GM23338 (cell line): ENCODE measurements at regions not wholly inside any gene's neighbourhood (a gene's known extent, or its start where the extent isn't known, plus 50 kb on each side); places are given as distances from the start of the nearest gene placed in this dataset.

Source experiments
- ATAC-seq: fragments of 200-7000 bp; cut with Tn5 transposase; 3 replicates; pipeline ENCODE4 v1.9.1; 2020
- DNase-seq: peaks from one replicate; pipeline ENCODE4 v3.0.0-alpha.2; 2015; ENCODE audit warnings: low spot score
- H2AFZ ChIP-seq: fragments of 200-600 bp; sonication (generic); 2 replicates; pipeline ENCODE4 v1.8.0; 2016; ENCODE audit warnings: antibody characterized with exemption, mild to moderate bottlenecking, moderate library complexity
- H3F3A ChIP-seq: fragments of 200-600 bp; sonication (generic); replicated peaks from 2 replicates; pipeline ENCODE4 v1.8.0; 2017; ENCODE audit warnings: antibody characterized with exemption, mixed run types, low read depth
- H3K27ac ChIP-seq: fragments of 200-600 bp; sonication (generic); 2 replicates; pipeline ENCODE4 v1.6.1; 2016; ENCODE audit warnings: low read depth
- H3K27me3 ChIP-seq: fragments of 200-600 bp; sonication (generic); 2 replicates; pipeline ENCODE4 v1.8.0; 2016; ENCODE audit warnings: mild to moderate bottlenecking, mixed run types, moderate library complexity; ENCODE audit not compliant: insufficient read depth
- H3K36me3 ChIP-seq: fragments of 200-600 bp; sonication (generic); 2 replicates; pipeline ENCODE4 v1.8.0; 2016; ENCODE audit warnings: mild to moderate bottlenecking; ENCODE audit not compliant: insufficient read depth
- H3K4me1 ChIP-seq: fragments of 200-600 bp; sonication (generic); 2 replicates; pipeline ENCODE4 v1.8.0; 2016; ENCODE audit warnings: mild to moderate bottlenecking, moderate library complexity; ENCODE audit not compliant: insufficient read depth
- H3K4me2 ChIP-seq: fragments of 200-600 bp; sonication (generic); 2 replicates; pipeline ENCODE4 v1.7.1; 2017; ENCODE audit warnings: mixed run types
- H3K4me3 ChIP-seq: fragments of 200-600 bp; sonication (generic); 2 replicates; pipeline ENCODE4 v1.6.1; 2016; ENCODE audit warnings: mixed run types
- H3K79me2 ChIP-seq: fragments of 200-600 bp; sonication (generic); replicated peaks from 2 replicates; pipeline ENCODE4 v1.8.0; 2017; ENCODE audit warnings: mild to moderate bottlenecking; ENCODE audit not compliant: insufficient read depth
- H3K9me2 ChIP-seq: fragments of 200-600 bp; sonication (generic); 2 replicates; pipeline ENCODE4 v1.8.0; 2017; ENCODE audit not compliant: insufficient read depth
- H4K20me1 ChIP-seq: fragments of 200-600 bp; sonication (generic); replicated peaks from 2 replicates; pipeline ENCODE4 v1.8.0; 2017; ENCODE audit warnings: mild to moderate bottlenecking; ENCODE audit not compliant: insufficient read depth
- H3K27ac Mint-ChIP-seq: 2 replicates; pipeline ENCODE4 v1.8.0; 2020; ENCODE audit warnings: inconsistent platforms, mild to moderate bottlenecking, moderate library complexity, mixed read lengths
- H3K27me3 Mint-ChIP-seq: 3 replicates; pipeline ENCODE4 v1.8.0; 2022; ENCODE audit warnings: low read depth, mild to moderate bottlenecking, moderate library complexity, mixed read lengths, inconsistent platforms; ENCODE audit not compliant: insufficient read depth, poor library complexity
- H3K36me3 Mint-ChIP-seq: 3 replicates; pipeline ENCODE4 v1.8.0; 2021; ENCODE audit warnings: low read depth, mild to moderate bottlenecking, inconsistent platforms, moderate library complexity, mixed read lengths
- H3K4me1 Mint-ChIP-seq: 3 replicates; pipeline ENCODE4 v1.8.0; 2020; ENCODE audit warnings: mild to moderate bottlenecking, inconsistent platforms, mixed read lengths
- H3K4me3 Mint-ChIP-seq: 3 replicates; pipeline ENCODE4 v1.8.0; 2021; ENCODE audit warnings: moderate library complexity, mild to moderate bottlenecking, inconsistent platforms, mixed read lengths
- H3K9me3 Mint-ChIP-seq: 3 replicates; pipeline ENCODE4 v1.8.0; 2020; ENCODE audit warnings: moderate library complexity, mild to moderate bottlenecking, inconsistent platforms, mixed read lengths
- CREB1 ChIP-seq: fragments of 250-450 bp; sonication (Bioruptor Pico); IDR thresholded peaks from 2 replicates; pipeline ENCODE4 v1.5.0; 2020; ENCODE audit warnings: low read depth, mild to moderate bottlenecking, moderate library complexity
- EZH2 ChIP-seq: fragments of 200-600 bp; sonication (generic); IDR thresholded peaks from one replicate; pipeline ENCODE4 v1.8.0; 2017; ENCODE audit warnings: antibody characterized with exemption, mild to moderate bottlenecking, low read depth; ENCODE audit not compliant: unreplicated experiment
- JUNB ChIP-seq: IDR thresholded peaks from one replicate; pipeline ENCODE4 v1.6.1; 2016; ENCODE audit warnings: antibody characterized with exemption; ENCODE audit not compliant: unreplicated experiment
- NANOG ChIP-seq: IDR thresholded peaks from 2 replicates; pipeline ENCODE4 v1.6.1; 2016; ENCODE audit warnings: antibody characterized with exemption, borderline replicate concordance
- STAT1 ChIP-seq: IDR thresholded peaks from one replicate; pipeline ENCODE4 v1.6.1; 2016; ENCODE audit warnings: antibody characterized with exemption; ENCODE audit not compliant: unreplicated experiment
- ZNF331 ChIP-seq: fragments of 250-450 bp; sonication (Bioruptor Pico); IDR thresholded peaks from 2 replicates; pipeline ENCODE4 v1.5.0; 2020; ENCODE audit warnings: low read depth, mild to moderate bottlenecking, moderate library complexity
- TF ChIP-seq, protein P1 (sequence below): IDR thresholded peaks from 2 replicates; pipeline ENCODE4 v1.6.1; 2016; ENCODE audit warnings: antibody characterized with exemption
- TF ChIP-seq, protein P2 (sequence below): IDR thresholded peaks from one replicate; pipeline ENCODE4 v1.6.1; 2018; ENCODE audit warnings: antibody characterized with exemption; ENCODE audit not compliant: unreplicated experiment
- TF ChIP-seq, protein P3 (sequence below): fragments of 250-450 bp; sonication (Bioruptor Pico); IDR thresholded peaks from 2 replicates; pipeline ENCODE4 v1.5.0; 2020; ENCODE audit warnings: mild to moderate bottlenecking, moderate library complexity

DNA sequence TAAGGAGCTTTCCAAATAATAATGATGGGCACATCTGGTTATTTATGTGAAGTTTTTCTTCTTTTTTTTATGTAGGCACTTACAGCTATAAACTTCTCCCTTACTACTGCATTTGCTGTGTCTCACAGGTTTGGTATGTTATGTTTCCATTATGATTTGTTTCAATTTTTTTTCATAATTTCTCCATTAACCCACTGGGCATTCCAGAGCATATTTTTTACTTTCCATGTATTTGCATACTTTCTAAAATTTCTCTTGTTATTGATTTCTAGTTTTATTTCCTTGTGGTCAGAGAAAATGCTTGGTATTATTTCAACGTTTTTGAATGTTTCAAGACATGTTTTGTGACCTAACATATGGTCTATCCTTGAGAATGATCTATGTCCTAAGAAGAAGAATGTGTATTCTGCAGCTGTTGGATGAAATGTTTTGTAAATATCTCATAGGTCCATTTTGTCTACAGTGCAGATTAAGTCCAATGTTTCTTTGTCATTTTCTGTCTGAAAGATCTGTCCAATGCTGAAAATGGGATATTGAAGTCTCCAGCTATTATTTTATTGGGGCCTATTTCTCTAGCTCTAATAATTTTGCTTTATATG is 362.1 kb downstream of the DDX10 start:
- Histone ChIP-seq H2AFZ (no peak overlapping the region), H3K4me3 (no peak overlapping the region), H3F3A (no peaks in the 10 kb centered on the region), H3K4me2 (no peak overlapping the region), H3K27me3 (no peaks in the 10 kb centered on the region), H3K79me2 (no peaks in the 10 kb centered on the region), H3K36me3 (no peaks in the 10 kb centered on the region), H3K27ac (no peak overlapping the region), H3K9me2 (no peaks in the 10 kb centered on the region), H4K20me1 (no peaks in the 10 kb centered on the region), H3K4me1 (no peaks in the 10 kb centered on the region)
- peaks cover 1% of the 10 kb centered on the region for H3K27me3 Mint-ChIP-seq
- H3K4me1 Mint-ChIP-seq: no peaks in the 10 kb centered on the region
- DNase-seq (no peak), ATAC-seq (no peak)
- no peak overlapping the region for H3K4me3 Mint-ChIP-seq
- H3K36me3 Mint-ChIP-seq: no peaks in the 10 kb centered on the region; the same call in 2 of the 3 replicates
- TF ChIP-seq, protein P1, sequence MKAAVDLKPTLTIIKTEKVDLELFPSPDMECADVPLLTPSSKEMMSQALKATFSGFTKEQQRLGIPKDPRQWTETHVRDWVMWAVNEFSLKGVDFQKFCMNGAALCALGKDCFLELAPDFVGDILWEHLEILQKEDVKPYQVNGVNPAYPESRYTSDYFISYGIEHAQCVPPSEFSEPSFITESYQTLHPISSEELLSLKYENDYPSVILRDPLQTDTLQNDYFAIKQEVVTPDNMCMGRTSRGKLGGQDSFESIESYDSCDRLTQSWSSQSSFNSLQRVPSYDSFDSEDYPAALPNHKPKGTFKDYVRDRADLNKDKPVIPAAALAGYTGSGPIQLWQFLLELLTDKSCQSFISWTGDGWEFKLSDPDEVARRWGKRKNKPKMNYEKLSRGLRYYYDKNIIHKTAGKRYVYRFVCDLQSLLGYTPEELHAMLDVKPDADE: no peak
- TF ChIP-seq NANOG (no peak), CREB1 (CRISPR knock-in tag) (no peak), EZH2 (no peak), JUNB (no peak), STAT1 (no peak), ZNF331 (no peak)
- TF ChIP-seq, protein P2, sequence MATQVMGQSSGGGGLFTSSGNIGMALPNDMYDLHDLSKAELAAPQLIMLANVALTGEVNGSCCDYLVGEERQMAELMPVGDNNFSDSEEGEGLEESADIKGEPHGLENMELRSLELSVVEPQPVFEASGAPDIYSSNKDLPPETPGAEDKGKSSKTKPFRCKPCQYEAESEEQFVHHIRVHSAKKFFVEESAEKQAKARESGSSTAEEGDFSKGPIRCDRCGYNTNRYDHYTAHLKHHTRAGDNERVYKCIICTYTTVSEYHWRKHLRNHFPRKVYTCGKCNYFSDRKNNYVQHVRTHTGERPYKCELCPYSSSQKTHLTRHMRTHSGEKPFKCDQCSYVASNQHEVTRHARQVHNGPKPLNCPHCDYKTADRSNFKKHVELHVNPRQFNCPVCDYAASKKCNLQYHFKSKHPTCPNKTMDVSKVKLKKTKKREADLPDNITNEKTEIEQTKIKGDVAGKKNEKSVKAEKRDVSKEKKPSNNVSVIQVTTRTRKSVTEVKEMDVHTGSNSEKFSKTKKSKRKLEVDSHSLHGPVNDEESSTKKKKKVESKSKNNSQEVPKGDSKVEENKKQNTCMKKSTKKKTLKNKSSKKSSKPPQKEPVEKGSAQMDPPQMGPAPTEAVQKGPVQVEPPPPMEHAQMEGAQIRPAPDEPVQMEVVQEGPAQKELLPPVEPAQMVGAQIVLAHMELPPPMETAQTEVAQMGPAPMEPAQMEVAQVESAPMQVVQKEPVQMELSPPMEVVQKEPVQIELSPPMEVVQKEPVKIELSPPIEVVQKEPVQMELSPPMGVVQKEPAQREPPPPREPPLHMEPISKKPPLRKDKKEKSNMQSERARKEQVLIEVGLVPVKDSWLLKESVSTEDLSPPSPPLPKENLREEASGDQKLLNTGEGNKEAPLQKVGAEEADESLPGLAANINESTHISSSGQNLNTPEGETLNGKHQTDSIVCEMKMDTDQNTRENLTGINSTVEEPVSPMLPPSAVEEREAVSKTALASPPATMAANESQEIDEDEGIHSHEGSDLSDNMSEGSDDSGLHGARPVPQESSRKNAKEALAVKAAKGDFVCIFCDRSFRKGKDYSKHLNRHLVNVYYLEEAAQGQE: no peak
- peaks cover 4% of the 10 kb centered on the region; the same call in 2 of the 3 replicates for H3K9me3 Mint-ChIP-seq
- no peak overlapping the region for H3K27ac Mint-ChIP-seq

DNA sequence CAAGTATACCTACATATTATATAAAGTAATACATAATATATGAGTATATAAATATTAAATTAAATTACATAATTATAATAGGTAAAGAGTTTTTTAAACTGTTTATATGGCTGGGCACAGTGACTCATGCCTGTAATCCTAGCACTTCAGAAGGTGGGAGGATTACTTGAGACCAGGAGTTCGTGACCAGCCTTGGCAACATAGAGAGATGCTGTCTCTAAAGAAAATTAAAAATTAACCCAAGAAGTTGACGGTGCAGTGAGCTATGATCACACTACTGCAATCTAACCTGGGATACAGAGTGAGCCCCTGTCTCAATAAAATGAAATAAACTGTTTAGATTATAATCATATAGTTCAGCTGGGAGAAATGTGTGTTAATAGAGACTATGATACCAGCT is 363.0 kb downstream of the DDX10 start:
- H3K9me3 Mint-ChIP-seq: peaks cover 4% of the 10 kb centered on the region; the same call in 2 of the 3 replicates

More for the DNA sequence above, 363.0 kb downstream of the DDX10 start:
- H3K4me3 ChIP-seq: no peak overlapping the region
- H3F3A ChIP-seq: no peaks in the 10 kb centered on the region
- H3K27ac ChIP-seq: no peak overlapping the region
- no peak for DNase-seq
- no peak overlapping the region for H3K27ac Mint-ChIP-seq
- H3K4me1 Mint-ChIP-seq: no peaks in the 10 kb centered on the region
- no peaks in the 10 kb centered on the region for H4K20me1 ChIP-seq
- H3K79me2 ChIP-seq: no peaks in the 10 kb centered on the region
- no peak for ATAC-seq
- H3K36me3 Mint-ChIP-seq: no peaks in the 10 kb centered on the region; the same call in 2 of the 3 replicates
- no peak overlapping the region for H3K4me3 Mint-ChIP-seq
- peaks cover 1% of the 10 kb centered on the region for H3K27me3 Mint-ChIP-seq
- H3K9me2 ChIP-seq: no peaks in the 10 kb centered on the region
- no peak overlapping the region for H3K4me2 ChIP-seq
- H2AFZ ChIP-seq: no peak overlapping the region
- H3K27me3 ChIP-seq: no peaks in the 10 kb centered on the region
- H3K4me1 ChIP-seq: no peaks in the 10 kb centered on the region
- TF ChIP-seq CREB1 (CRISPR knock-in tag) (no peak), EZH2 (no peak), ZNF331 (no peak), NANOG (no peak), STAT1 (no peak)
- TF ChIP-seq, protein P1: no peak
- TF ChIP-seq, protein P3, sequence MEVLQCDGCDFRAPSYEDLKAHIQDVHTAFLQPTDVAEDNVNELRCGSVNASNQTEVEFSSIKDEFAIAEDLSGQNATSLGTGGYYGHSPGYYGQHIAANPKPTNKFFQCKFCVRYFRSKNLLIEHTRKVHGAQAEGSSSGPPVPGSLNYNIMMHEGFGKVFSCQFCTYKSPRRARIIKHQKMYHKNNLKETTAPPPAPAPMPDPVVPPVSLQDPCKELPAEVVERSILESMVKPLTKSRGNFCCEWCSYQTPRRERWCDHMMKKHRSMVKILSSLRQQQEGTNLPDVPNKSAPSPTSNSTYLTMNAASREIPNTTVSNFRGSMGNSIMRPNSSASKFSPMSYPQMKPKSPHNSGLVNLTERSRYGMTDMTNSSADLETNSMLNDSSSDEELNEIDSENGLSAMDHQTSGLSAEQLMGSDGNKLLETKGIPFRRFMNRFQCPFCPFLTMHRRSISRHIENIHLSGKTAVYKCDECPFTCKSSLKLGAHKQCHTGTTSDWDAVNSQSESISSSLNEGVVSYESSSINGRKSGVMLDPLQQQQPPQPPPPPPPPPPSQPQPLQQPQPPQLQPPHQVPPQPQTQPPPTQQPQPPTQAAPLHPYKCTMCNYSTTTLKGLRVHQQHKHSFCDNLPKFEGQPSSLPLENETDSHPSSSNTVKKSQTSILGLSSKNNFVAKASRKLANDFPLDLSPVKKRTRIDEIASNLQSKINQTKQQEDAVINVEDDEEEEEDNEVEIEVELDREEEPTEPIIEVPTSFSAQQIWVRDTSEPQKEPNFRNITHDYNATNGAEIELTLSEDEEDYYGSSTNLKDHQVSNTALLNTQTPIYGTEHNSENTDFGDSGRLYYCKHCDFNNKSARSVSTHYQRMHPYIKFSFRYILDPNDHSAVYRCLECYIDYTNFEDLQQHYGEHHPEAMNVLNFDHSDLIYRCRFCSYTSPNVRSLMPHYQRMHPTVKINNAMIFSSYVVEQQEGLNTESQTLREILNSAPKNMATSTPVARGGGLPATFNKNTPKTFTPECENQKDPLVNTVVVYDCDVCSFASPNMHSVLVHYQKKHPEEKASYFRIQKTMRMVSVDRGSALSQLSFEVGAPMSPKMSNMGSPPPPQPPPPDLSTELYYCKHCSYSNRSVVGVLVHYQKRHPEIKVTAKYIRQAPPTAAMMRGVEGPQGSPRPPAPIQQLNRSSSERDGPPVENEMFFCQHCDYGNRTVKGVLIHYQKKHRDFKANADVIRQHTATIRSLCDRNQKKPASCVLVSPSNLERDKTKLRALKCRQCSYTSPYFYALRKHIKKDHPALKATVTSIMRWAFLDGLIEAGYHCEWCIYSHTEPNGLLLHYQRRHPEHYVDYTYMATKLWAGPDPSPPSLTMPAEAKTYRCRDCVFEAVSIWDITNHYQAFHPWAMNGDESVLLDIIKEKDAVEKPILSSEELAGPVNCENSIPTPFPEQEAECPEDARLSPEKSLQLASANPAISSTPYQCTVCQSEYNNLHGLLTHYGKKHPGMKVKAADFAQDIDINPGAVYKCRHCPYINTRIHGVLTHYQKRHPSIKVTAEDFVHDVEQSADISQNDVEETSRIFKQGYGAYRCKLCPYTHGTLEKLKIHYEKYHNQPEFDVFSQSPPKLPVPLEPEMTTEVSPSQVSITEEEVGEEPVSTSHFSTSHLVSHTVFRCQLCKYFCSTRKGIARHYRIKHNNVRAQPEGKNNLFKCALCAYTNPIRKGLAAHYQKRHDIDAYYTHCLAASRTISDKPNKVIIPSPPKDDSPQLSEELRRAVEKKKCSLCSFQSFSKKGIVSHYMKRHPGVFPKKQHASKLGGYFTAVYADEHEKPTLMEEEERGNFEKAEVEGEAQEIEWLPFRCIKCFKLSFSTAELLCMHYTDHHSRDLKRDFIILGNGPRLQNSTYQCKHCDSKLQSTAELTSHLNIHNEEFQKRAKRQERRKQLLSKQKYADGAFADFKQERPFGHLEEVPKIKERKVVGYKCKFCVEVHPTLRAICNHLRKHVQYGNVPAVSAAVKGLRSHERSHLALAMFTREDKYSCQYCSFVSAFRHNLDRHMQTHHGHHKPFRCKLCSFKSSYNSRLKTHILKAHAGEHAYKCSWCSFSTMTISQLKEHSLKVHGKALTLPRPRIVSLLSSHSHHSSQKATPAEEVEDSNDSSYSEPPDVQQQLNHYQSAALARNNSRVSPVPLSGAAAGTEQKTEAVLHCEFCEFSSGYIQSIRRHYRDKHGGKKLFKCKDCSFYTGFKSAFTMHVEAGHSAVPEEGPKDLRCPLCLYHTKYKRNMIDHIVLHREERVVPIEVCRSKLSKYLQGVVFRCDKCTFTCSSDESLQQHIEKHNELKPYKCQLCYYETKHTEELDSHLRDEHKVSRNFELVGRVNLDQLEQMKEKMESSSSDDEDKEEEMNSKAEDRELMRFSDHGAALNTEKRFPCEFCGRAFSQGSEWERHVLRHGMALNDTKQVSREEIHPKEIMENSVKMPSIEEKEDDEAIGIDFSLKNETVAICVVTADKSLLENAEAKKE (CRISPR knock-in tag): no peak
- H3K36me3 ChIP-seq: no peaks in the 10 kb centered on the region
